ENCODE measurements at regions not wholly inside any gene's neighbourhood (a gene's known extent, or its start where the extent isn't known, plus 50 kb on each side); places are given as distances from the start of the nearest gene placed in this dataset.

DNA sequence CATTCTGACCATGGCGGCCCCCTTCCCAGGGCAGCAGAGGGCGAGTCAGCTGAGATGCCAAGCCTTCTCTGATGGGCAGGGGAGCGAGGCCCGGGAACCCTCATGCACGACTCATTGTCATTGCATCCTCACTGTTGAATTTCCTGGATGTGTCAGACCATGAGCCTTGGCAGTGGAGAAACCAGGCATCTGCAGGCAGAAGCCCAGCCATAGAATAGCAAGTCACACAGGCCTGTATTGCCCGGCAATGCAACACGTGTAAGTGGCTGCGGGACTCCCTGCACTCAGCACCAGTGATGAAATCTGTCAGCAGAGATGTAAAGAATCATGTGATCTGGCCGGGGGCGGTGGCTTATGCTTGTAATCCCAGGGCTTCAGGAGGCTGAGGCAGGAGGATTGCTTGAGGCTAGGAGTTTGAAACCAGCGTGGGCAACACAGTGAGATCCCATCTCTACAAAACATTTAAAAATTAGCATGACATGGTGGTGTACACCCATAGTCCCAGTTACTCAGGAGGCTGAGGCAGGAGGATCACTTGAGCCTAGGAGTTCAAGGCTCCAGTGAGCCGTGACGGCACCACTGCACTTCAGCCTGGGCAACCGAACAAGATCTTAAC lies 199.7 kb downstream of the KATNAL1 start:
- DNase-seq: no peak
- no peak for ATAC-seq

DNA sequence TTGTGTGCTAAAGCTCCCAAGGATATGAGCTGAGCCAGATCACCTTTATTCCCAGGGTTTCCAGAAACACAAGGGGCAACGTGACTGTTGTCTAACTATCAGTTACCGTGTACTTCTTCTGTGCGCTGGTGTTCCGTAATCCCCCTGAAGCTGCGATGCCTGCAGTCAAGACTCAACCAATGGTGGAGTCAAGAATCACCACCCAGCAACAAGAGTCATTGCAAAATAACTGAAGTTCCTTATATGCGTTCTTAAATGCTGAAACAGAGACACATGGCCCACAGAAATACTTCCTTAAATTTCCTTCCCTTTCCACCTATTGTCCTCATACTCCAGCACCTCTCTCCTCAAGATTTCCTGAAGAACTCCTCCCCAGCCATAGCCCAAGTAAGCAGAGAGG lies 200.2 kb downstream of the KATNAL1 start:
- DNase-seq (no peak), ATAC-seq (no peak)

DNA sequence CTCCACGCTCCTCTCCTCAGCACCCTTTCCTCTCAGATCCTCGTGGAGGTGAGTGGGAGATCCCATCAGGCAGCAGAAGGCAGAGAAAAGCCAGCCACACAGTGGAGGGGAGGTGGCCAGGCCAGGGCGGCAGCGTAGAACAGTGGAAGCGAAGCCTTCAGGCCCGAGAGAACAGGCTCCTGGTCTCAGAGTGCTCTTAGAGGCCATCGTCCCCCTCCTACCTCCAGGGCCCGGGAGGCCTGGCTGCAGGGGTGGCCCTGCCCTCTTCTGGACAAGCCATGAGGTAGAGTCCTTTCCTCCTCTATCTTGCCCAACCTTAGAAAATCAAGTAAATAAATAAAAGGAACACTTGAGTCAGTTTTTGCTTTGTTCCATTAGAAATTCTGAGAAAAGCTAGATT lies 202.0 kb downstream of the KATNAL1 start:
- no peak for ATAC-seq
- no peak for DNase-seq

DNA sequence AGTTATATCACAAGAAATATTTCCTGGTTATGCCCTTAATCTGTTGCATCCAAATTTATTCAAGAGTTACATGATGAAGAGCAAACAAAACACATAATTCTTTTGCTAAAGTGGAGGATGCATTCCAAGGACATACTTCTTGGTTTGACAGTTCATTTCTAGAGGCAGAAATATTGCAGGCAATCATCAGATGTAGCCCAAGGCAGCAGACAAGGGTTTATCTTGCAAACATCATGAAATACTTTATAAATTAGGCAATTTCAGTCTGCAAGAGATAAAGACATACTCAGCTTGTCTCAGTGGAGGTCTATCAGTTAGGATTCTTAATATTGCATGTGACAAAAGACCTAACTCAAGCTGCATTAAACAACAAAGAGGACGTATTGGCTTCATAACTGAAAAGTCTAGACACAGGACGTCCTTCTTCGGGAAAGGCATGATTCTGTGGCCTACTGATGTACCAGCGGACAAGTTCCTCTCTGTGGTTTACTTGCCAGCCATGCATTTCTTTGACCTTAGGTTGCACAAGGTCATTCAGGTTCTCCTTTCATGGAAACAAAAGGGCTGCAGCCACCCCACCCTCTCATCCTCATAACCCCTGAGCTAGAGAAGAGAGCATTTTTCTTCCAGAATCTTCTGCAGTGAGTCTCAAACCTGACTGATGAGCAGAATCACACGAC lies 204.1 kb downstream of the KATNAL1 start:
- DNase-seq (no peak), ATAC-seq (no peak)

DNA sequence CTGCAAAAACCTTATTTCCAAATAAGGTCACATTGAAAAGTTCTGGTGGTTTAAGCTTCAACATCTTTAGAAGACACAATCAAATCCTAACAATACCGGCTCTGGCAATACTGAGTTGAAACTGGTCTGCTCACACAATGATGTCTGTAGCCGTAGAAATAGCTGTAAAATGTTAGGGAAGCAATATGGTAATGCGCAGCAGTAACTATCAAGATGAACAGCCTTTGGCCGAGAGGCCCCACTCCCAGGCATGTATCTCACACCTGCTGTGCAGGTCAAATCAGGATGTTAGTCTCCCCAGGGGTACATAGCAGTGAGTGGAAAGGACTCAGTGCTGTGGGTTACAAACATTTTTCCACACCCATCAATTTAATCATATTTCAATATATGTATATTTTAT lies 207.1 kb downstream of the KATNAL1 start:
- ATAC-seq (no peak), DNase-seq (no peak)

- no peak for DNase-seq
- no peak for ATAC-seq
These were observed 209.7 kb downstream of the KATNAL1 start for GRCh38 chr13:30097701-30098100.

DNA sequence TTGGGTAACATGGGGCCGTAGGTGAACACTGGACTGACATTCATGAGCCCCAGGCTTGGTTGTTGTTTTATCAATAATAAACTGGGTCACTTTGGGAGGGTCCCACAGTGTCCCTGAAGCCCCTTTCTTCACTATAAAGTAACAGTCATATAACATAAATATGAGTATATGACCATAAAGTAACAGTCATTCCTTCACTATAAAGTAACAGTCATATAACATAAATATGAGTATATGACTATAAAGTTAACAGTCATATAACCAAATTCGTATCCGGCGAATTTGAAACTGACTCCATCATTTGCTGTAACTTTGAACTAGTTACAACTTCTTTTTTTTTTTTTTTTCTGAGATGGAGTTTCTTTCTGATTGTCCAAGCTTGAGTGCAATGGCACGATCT lies 210.3 kb downstream of the KATNAL1 start:
- ATAC-seq: no peak
- DNase-seq: no peak

DNA sequence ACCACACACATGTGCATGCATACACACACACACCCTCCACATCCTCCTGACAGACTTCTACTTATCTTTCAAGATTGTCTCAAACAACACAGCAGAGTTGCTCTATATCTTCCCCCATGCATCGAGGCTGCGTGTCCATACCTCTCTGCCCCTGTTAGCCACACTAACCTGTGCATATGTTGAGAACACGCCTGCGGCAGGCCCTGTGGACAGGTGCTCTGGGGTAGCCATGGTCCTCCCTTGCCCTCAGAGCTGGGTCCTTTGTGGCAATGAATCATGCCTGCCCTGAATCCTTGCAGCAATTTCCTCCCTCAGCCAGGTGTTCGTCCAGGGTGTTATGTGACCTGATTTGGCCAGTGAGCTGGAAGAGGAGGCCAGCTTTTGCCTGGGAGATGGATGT lies 213.3 kb downstream of the KATNAL1 start:
- ATAC-seq: no peak
- DNase-seq: no peak

DNA sequence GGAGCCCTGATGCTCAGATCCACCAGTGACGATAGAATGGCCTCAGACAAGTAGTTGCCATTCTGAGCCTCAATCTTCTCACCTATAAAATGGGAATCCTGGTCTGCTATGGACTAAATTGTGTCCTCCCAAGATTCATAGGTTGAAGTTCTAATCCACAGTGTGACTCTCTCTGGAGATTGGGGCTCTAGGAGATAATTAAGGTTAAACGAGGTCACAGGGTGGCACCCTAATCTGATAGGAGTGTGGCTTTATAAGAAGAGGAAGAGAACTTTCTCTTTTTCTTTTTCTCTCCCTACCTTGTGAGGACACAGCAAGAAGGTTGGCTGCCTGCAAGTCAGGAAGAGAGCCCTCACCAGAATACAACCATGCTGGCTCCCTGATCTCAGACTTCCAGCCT lies 214.1 kb downstream of the KATNAL1 start:
- DNase-seq (no peak), ATAC-seq (no peak)

DNA sequence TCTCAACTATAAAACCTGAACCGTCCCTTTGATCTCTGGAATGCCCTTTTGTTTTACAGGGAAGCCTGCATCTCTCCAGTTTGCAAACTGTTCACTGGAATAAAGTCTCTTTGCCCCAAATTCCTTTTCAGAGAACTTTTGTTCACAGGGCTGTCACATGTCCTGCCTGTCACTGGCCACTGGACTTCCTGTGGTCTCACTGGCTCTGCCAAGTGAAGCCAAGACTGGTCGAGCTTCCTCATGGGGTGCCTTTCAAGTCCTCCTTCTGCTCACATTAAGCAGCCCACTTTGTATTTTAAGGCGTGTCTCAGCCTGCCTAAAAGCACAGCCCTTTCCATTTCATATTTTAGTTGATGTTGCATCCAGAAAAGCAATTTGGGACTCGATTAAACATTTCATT lies 215.7 kb downstream of the KATNAL1 start:
- DNase-seq (no peak), ATAC-seq (no peak)

DNA sequence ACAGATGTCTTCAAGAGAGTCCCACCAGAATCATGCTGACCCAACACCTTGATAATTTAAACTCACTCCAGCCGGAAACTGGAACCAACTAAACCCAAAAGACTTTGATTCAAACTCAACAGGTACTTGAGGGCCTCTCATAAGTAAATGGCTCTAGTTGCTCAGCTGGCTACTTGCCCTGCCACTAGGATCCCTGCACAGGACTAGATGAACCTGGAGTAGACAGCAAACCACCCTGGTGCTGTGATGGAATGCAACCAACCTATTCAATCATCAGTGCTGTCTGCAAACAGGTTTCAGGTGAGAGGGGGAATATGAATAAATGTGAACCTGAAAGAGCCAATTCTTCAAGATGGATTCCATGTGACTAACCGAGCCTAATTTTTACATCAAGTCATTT lies 216.3 kb downstream of the KATNAL1 start:
- DNase-seq (no peak), ATAC-seq (no peak)

DNA sequence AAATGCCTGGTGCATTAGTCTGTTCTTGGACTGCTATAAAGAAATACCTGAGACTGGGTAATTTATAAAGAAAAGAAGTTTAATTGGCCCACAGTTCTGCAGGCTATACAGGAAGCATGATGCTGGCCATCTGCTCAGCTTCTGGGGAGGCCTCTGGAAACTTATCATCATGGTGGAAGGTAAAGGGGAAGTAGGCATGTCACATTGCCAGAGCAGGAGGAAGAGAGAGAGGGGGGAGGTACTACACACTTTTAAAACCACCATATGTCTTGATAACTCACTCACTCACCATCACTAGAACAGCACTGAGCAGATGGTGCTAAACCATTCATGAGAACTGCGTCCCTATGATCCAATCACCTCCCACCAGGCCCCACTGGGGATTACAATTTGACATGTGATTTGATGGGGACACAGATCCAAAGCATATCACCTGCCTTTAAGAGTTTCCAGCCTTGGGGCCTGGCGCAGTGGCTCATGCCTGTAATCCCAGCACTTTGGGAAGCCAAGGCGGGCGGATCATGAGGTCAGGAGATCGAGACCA lies 219.0 kb downstream of the KATNAL1 start:
- no peak for DNase-seq
- ATAC-seq: no peak

GRCh38 chr13:30085087-30085486 lies 222.3 kb downstream of the KATNAL1 start:
- ATAC-seq: no peak

GRCh38 chr13:30082391-30082790 lies 225.0 kb downstream of the KATNAL1 start:
- no peak for DNase-seq
- no peak for ATAC-seq

More at GRCh38 chr13:30085087-30085486, 222.3 kb downstream of the KATNAL1 start:
- no peak for DNase-seq

GRCh38 chr13:30081331-30081730 lies 226.0 kb downstream of the KATNAL1 start:
- DNase-seq: no peak
- ATAC-seq: no peak

GRCh38 chr13:30079501-30079900 lies 227.8 kb downstream of the KATNAL1 start:
- DNase-seq (no peak), ATAC-seq (no peak)

GRCh38 chr13:30078059-30078458 lies 227.6 kb upstream of the UBL3 start:
- DNase-seq: no peak
- no peak for ATAC-seq

DNA sequence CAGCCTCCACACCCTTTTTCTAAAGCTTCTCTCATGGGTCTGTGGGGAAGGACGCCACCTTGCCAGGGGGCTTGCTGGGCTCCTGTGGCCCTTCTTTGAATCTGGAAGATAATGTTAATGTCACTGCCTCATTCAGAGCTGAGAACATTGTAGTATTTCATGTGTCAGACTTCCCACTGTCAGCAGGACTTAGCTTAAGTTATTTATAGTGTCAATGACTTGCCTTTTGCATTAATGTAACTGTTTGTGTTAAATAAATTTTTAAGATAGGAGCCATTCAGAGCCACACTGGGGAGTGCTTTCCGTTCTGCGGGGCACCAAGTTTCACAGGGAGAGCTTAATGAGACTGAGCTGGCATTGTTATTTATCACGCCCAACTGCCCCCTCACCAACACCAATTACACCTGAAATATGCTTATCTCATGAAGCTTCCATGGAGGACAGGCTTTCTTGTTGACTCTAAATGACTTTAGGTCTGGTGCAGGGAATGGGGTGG lies 226.9 kb upstream of the UBL3 start:
- DNase-seq: no peak

DNA sequence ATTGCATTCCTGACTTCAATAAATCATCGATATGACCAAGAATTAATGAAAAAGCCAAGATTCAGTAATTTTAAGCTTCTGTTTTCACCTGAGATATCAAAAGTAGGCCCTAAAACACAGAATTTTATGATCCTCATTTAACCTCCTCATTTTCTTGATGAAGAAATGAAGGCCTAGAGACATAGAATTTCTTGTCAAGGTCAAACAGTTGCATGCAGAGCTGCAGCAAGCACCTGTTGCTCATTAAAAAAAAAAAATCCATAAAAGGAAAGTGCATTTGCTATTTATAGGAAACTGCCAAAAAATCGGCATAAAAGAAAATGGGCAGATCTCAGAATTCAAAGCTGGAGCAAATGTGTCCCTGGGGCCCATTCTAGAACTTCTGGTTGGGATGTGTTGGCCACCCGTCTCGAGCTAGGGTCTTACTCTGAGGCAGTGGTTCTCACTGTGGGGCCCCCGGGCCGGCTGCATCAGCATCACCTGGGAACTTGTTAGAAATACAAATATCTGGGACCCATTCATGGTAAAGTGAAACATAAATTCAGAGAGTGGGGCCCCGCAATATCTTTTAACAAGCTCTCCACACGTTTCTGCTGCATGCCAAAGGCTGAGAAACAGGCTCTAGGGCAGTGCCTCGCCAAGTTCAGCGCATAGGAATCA lies 224.7 kb upstream of the UBL3 start:
- no peak for ATAC-seq
- no peak for DNase-seq

More for the DNA sequence above, 226.9 kb upstream of the UBL3 start:
- no peak for ATAC-seq

- no peak for ATAC-seq
- DNase-seq: no peak
These were observed 224.0 kb upstream of the UBL3 start for GRCh38 chr13:30074431-30074830.

GRCh38 chr13:30072818-30073186 lies 222.4 kb upstream of the UBL3 start:
- no peak for ATAC-seq
- DNase-seq: no peak

DNA sequence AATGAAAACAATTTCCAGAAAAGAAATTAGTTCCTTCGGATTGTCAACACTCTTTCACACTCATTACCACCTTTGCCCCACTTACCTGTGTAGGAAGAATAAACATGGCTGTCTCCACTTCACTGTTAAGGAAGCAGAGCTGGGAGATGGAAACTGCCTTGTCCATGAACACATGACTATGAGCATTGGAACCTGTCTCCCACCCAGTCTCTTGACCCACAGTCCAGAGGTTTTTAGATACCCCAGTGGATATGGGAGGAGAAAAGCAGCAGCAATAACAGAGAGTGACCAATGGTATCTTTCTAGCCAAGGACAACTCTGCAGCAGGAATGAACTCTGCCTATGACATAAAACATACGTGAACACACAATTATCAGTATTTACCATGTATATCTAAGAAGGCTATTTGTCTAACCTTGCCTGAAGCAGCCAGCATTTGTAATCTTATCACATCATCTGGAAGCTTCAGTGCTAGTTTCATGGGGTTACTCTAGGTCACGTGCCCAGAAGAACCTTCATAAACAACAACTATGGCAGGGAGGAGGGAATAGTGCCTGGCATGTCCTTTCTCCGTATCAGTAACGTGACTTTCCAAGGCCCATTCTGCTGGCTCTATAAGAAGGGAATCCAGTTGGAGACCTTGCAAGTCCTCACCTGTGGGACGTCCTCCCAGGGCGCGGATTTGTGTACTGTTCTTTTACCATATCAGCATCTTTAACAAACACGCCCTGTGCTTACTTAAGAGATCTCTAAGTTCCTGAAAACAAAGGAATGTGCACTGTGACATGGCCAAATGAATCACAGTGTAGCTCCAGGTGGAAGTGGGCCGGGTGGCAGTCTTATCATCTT lies 221.8 kb upstream of the UBL3 start:
- no peak for ATAC-seq
- DNase-seq: no peak
